PC-9 (cell line): ENCODE measurements at regions not wholly inside any gene's neighbourhood (a gene's known extent, or its start where the extent isn't known, plus 50 kb on each side); places are given as distances from the start of the nearest gene placed in this dataset.

Experiments
- CTCF ChIP-seq: fragments of 200-600 bp; sonication (generic); conservative IDR thresholded peaks from 2 replicates; pipeline ENCODE4 v1.6.1; 2017; ENCODE audit warnings: mixed run types, antibody characterized with exemption, mild to moderate bottlenecking, moderate library complexity
- EZH2 ChIP-seq: fragments of 200-600 bp; sonication (generic); IDR thresholded peaks from 2 replicates; pipeline ENCODE4 v1.8.0; 2017; ENCODE audit warnings: antibody characterized with exemption, low read depth

GRCh38 chr5:28602429-28602828 lies 1564.0 kb upstream of the CDH9 start:
- TF ChIP-seq CTCF (no peak), EZH2 (no peak)
